Sciatic nerve (tissue), 2 donors: ENCODE measurements at regions not wholly inside any gene's neighbourhood (a gene's known extent, or its start where the extent isn't known, plus 50 kb on each side); places are given as distances from the start of the nearest gene placed in this dataset.
"Not testable (repeated sequence)": the region's sequence is repeated elsewhere in the genome, so short reads cannot be mapped to it uniquely, and the experiment has no call there.

ENCODE experiments used
- ATAC-seq: fragments of 200-7000 bp; cut with Tn5 transposase; one replicate; pipeline ENCODE4 v1.9.1; 2020; ENCODE audit warnings: mild to moderate bottlenecking, moderate library complexity
- DNase-seq: peaks from one replicate; pipeline ENCODE4 v3.0.0-alpha.2; 2020; ENCODE audit warnings: low spot score
- intact Hi-C: fragments of 100-400 bp; cut with DNase I; formaldehyde crosslinking; loops from one replicate; pipeline ENCODE4 v1.14.2; 2022
- donor health status: DM: no; HTN: no; CAD: no.
- donor health status: DM: no; HTN: no; CAD: no.

- intact Hi-C loops, result no loop called here
- ATAC-seq, result no peak
- DNase-seq, result no peak
Observed at GRCh38 chr5:98328015-98328414, 445.4 kb upstream of the RGMB start.

DNA sequence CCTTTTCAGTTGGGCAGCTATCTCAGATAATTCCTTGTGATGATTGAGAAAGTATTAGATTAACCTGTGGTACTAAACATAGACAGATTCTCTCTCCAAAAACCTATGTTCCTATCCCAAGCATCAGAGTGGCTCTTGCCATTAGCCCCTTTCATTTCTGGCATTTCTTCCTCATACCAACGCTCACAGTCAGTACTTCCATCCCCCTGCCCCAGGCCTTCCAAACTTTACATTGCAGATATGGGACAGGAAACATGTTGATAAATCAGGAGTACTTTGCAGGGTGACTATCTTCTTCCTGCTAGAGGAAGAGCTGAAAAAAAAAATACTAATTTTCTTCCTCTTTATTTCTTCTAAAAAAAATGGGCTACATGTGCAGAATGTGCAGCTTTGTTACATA is 442.6 kb upstream of the RGMB start:
- intact Hi-C loops, result no loop called here
- no peak for ATAC-seq
- DNase-seq, result no peak

DNA sequence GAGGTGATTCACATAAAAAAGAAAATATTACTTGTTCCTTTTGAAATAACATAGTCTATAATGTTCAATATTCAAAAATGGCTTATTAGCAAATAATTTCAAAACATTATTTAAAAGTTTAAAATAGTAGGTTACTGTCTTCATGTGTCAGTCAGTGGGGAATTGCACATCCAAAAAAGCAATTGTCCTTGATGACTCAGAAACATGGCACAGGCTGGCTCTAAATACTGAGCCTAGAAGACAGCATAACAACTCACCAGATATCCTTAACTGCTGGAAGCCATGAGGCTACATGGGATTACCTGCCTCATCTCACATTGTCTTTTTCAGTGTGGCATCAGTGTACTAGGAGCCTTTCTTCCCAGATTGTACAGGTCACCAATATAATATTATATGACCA is 439.5 kb upstream of the RGMB start:
- no peak for ATAC-seq
- DNase-seq, result no peak
- intact Hi-C loops, result no loop called here

GRCh38 chr5:98334946-98335345 is 438.5 kb upstream of the RGMB start:
- intact Hi-C loops, result no loop called here
- ATAC-seq (no peak), DNase-seq (no peak)

- no peak for ATAC-seq
- intact Hi-C loops, result no loop called here
- no peak for DNase-seq
Observed at GRCh38 chr5:98339141-98339848, 434.2 kb upstream of the RGMB start.

DNA sequence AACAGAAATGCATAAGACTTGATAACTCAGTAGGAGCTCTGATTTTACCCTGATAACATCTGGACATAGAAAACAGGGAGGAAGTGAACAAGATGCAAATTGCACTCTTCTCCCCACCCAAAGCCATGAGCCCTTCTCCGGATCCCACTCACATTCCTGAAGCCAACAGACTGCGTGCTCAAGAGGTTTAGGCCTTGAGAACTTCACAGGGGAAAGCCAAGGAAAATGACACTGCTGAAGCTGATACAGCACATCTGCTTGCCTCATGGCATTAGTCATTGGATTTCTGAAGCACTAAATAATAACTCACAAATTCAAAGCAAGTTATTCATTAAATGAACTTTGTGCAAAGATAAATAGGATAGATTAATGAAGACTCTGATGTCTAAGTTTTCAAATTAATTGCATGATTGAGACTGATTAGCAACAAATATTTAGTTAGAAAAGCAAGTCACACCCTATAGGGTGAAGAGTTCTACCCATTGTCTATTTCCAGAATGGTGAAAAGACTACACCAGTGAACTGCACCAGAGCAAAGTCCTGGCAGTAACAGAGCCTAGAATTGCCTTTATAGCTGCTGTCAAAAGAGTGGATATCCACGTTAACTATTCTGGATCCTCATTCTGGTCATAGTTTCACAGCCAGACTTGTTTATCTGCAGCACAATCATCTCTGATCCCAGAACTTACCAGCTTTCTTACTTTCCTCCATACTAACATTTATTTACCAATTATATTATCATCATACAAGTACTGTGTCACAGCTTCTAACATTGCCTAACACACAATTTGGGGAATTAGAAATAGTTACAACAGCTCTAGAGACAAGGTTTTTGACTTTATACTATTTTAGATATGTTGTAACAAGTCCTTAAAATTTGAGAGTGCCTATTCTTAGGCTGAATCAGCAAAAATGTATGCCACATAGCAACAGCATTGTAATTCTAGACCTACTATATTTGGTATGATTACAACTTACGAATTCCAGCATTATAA is 432.1 kb upstream of the RGMB start:
- no peak for ATAC-seq
- intact Hi-C loops, result no loop called here
- DNase-seq, result no peak

DNA sequence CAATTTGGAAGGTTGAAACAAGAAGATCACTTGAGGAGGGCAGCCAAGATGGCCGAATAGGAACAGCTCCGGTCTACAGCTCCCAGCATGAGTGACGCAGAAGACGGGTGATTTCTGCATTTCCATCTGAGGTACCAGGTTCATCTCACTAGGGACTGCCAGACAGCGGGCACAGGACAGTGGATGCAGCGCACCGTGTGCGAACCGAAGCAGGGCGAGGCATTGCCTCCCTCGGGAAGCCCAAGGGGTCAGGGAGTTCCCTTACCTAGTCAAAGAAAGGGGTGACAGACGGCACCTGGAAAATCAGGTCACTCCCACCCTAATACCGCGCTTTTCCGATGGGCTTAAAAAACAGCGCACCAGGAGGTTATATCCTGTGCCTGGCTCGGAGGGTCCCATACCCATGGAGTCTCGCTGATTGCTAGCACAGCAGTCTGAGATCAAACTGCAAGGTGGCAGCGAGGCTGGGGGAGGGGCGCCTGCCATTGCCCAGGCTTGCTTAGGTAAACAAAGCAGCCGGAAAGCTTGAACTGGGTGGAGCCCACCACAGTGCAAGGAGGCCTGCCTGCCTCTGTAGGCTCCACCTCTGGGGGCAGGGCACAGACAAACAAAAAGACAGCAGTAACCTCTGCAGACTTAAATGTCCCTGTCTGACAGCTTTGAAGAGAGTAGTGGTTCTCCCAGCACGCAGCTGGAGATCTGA is 430.4 kb upstream of the RGMB start:
- ATAC-seq, intact Hi-C loops, DNase-seq: not testable (repeated sequence)

DNA sequence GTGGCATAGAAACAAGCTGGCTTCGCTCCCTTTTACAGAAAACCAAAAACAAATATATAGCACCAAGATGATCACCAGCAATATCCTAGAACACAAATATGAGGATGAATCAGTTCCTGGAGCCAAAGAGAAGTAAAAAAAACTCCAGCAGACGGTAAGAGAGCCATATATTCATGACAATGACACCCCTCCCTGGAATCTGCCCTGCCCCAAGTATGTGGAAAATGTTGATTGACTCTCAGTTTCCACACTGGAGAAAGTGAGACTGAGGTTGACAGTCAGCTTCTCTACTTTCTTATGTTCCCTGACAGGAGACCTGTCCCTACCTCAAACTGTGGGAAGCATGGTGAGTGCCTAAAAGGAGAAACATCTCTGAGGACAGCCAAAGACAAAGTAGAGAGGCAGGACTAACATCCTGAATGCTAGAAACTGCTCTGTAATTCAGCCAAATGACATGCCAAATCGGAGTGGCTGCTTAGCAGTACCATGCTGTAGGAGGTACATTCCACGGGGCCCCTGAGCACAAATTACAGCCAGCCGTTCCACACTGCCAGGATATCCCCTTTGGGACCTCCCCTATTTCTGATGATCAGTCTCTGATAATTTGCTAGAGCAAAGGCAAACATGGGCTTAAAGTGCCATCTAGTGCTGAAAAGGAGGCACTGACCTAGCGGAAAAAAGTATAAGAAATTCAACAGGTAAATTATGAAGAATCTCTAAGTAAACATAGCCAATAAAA is 424.0 kb upstream of the RGMB start:
- ATAC-seq, result no peak
- no peak for DNase-seq
- intact Hi-C loops, result no loop called here

DNA sequence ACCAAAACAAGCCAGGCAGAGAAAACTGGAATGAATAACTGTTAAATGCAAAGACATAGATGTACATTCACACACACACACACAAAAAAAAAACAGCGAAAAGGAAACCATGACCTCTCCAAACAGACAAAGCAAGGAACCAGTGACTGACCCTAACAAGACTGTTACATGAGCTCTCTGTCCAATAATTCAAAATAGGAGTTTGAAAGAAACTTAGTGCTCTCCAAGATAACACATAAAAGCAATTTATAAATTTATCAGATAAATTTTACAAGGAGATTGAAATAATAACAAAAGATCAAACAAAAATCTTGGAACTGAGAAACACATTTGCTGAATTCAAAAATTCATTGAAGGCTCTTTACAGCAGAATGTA is 423.5 kb upstream of the RGMB start:
- intact Hi-C loops, result no loop called here
- DNase-seq (no peak), ATAC-seq (no peak)

DNA sequence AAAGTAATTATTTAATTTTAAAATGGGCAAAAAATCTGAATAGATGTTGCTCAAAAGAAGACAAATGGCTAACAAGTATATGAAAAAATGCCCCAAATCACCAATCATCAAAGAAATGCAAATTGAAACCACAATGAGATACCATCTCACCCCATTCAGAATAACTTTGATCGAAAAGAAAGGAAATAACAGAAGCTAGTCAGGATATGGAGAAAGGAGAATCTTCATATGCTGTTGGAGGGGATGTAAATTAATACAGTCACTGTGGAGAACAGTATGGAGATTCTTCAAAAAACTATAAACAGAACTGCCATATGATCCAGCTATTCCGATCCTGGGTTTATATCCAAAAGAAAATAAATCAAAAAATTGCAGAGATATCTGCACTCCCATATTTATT is 418.5 kb upstream of the RGMB start:
- ATAC-seq, result no peak
- intact Hi-C loops, result no loop called here
- no peak for DNase-seq

DNA sequence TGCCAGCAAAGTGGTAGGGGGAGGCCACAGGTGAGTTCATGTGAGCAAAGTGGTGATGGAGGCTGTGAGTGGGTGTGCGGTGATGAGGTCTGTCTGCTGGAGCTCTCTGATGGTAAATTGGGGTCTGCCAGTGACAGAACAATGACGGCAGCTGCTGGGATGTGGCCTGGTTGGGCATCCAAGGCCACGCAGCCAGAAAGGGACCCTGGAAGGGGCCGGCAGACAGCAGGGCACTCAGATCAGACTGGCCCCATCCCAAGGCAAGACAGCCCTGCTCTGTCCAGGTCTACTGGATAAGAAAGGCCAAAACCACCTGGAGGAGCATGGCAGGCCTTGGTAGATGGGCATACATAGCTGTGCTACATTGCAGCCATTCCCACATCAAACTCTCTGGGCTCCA is 412.9 kb upstream of the RGMB start:
- DNase-seq, result no peak
- intact Hi-C loops, result no loop called here
- ATAC-seq, result no peak

DNA sequence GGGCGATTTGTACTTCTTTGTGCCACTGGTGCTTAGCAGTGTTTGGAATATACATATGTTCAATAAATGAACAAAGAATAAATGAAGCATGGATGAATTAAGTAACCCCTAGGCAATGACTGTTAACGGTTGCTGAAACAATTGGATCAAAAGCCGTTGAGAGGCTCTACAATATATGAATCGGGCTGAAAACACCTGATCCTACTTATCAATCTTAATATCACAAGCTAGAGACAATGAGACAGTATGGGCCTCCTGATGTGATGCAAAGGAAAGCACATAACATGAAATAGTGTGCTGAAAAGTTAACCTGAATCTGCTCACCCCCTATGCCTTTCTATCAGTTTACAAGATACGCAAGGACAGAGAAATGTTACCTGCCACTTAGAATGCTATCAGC is 410.3 kb upstream of the RGMB start:
- ATAC-seq (no peak), DNase-seq (no peak)
- intact Hi-C loops, result no loop called here

DNA sequence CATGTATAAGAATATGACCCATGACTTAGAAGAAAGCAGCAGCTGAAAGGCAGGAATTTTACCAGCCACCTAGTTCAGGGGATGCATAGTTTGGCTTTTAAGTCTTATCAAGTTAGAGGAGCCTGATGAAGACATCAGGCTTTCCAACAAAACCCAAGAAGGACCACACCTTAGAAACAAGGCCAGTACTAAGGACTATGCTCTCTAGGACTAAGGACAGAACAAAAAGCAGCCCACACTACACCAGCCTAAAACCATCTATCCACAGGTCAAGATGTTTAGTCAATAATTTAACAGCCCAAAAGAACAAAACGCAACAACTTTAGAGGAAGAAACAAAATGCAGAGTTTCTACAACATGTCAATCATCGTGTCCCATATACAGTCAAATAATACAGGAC is 408.9 kb upstream of the RGMB start:
- no peak for DNase-seq
- ATAC-seq, result no peak
- intact Hi-C loops, result no loop called here

DNA sequence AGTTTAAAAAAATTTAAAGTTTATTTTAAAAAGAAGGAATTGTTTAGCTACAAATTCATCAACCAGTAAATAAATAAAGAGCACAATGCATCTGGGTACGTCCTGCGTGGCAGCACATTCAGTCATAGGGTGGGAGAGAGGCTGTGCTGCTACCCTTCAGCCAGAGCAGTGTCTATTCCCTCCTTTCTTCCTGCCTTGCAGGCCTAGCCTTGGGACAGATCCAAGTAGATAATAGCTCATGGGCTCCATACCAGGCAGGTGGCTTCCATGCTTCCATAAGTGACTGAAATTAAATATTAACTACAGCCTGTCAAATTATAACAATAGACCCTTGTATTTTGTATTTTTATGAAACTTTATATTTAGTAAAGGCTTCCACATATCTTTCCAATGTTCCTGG is 408.3 kb upstream of the RGMB start:
- ATAC-seq (no peak), DNase-seq (no peak)
- intact Hi-C loops, result no loop called here

- no peak for DNase-seq
- no peak for ATAC-seq
- intact Hi-C loops, result no loop called here
Observed at GRCh38 chr5:98368141-98368540, 405.3 kb upstream of the RGMB start.

GRCh38 chr5:98372351-98372750 is 401.1 kb upstream of the RGMB start:
- no peak for DNase-seq
- no peak for ATAC-seq
- intact Hi-C loops, result no loop called here

GRCh38 chr5:98391921-98392625 is 381.4 kb upstream of the RGMB start:
- ATAC-seq (no peak), DNase-seq (no peak)
- intact Hi-C loops, result no loop called here

- ATAC-seq, intact Hi-C loops, DNase-seq: not testable (repeated sequence)
Observed at GRCh38 chr5:98393205-98393604, 380.3 kb upstream of the RGMB start.

DNA sequence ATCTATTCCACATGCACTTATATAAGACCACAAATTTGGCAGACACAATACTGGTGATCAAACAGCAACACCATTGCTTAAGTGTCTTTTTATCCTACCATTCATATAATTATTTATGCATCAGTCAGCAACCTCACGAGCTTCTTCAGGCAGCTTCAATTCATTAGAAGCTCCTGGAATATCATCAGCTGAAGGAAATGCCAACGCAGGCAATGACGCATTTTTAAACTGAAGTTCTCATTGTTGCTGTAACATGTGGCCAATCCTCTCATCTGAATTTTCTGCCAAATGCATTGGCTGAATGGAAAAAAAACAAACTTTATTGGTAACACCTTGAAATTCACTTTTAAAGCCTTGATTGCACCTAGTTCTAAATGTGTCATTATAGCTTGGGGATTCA is 376.4 kb upstream of the RGMB start:
- no peak for DNase-seq
- no peak for ATAC-seq
- intact Hi-C loops, result no loop called here
